ENCODE measurements at regions not wholly inside any gene's neighbourhood (a gene's known extent, or its start where the extent isn't known, plus 50 kb on each side); places are given as distances from the start of the nearest gene placed in this dataset.

- in situ Hi-C loops (cut with MboI): no loop called here
- Histone ChIP-seq H3K9ac (no peak overlapping the region), H2AFZ (no peak overlapping the region), H3F3A (ENCODE audit: insufficient read depth) (no peaks in the 10 kb centered on the region), H3K36me3 (ENCODE audit: low read depth) (no peaks in the 10 kb centered on the region), H3K4me3 (no peak overlapping the region), H3K27me3 (replicated peaks; ENCODE audit: insufficient read depth) (no peaks in the 10 kb centered on the region), H3K4me2 (ENCODE audit: unreplicated experiment) (no peak overlapping the region), H3K4me1 (ENCODE audit: insufficient read depth) (peaks cover 16% of the 10 kb centered on the region; the same call in 1 of the 2 replicates), H3K79me2 (ENCODE audit: insufficient read depth) (no peaks in the 10 kb centered on the region), H4K20me1 (ENCODE audit: insufficient read depth) (no peaks in the 10 kb centered on the region), H3K27ac (no peak overlapping the region), H3K9me2 (ENCODE audit: insufficient read depth) (no peaks in the 10 kb centered on the region), H3K9me3 (ENCODE audit: low read depth) (no peaks in the 10 kb centered on the region)
- 62 to 64% methylated on average over 9 of the region's 9 CpGs for WGBS, 2 experiments (ENCODE audit: low coverage in 1 of 2, low lambda C conversion rate in 2 of 2, missing lambda C conversion rate in 2 of 2)
- DNase-seq: peak; percentile 58
- no peak for TF ChIP-seq EZH2 (IDR thresholded peaks at IDR 0.05; ENCODE audit: insufficient read depth, poor library complexity, severe bottlenecking)
- TF ChIP-seq EZH2phosphoT487 (IDR thresholded peaks at IDR 0.05; ENCODE audit: insufficient read depth, low read depth): no peak
These were observed 312.7 kb upstream of the GATB start for GRCh38 chr4:152073351-152074087.

- H3K4me3 ChIP-seq: no peak overlapping the region
- no peak overlapping the region for H3K9ac ChIP-seq
- no peaks in the 10 kb centered on the region for H3K9me2 ChIP-seq (ENCODE audit: insufficient read depth)
- no peaks in the 10 kb centered on the region for H3K9me3 ChIP-seq (ENCODE audit: low read depth)
- no peak for TF ChIP-seq EZH2phosphoT487 (IDR thresholded peaks at IDR 0.05; ENCODE audit: insufficient read depth, low read depth)
- no peak for TF ChIP-seq EZH2 (IDR thresholded peaks at IDR 0.05; ENCODE audit: insufficient read depth, poor library complexity, severe bottlenecking)
- no peaks in the 10 kb centered on the region for H3K79me2 ChIP-seq (ENCODE audit: insufficient read depth)
- no peak overlapping the region for H3K4me2 ChIP-seq (ENCODE audit: unreplicated experiment)
- no peak overlapping the region for H2AFZ ChIP-seq
- no peak for DNase-seq
- no peaks in the 10 kb centered on the region for H3K27me3 ChIP-seq (replicated peaks; ENCODE audit: insufficient read depth)
- 96 to 98% methylated on average over 11 of the region's 11 CpGs for WGBS, 2 experiments (ENCODE audit: low coverage in 1 of 2, low lambda C conversion rate in 2 of 2, missing lambda C conversion rate in 2 of 2)
- H4K20me1 ChIP-seq (ENCODE audit: insufficient read depth): no peaks in the 10 kb centered on the region
- peaks cover 16% of the 10 kb centered on the region; the same call in 1 of the 2 replicates for H3K4me1 ChIP-seq (ENCODE audit: insufficient read depth)
- in situ Hi-C loops (cut with MboI): no loop called here
- no peaks in the 10 kb centered on the region for H3F3A ChIP-seq (ENCODE audit: insufficient read depth)
- H3K36me3 ChIP-seq (ENCODE audit: low read depth): no peaks in the 10 kb centered on the region
- H3K27ac ChIP-seq: no peak overlapping the region
These were observed 312.1 kb upstream of the GATB start for GRCh38 chr4:152072906-152073305.

GRCh38 chr4:152072001-152072485 is 311.2 kb upstream of the GATB start:
- peaks cover 16% of the 10 kb centered on the region; the same call in 1 of the 2 replicates for H3K4me1 ChIP-seq (ENCODE audit: insufficient read depth)
- no peaks in the 10 kb centered on the region for H3K9me3 ChIP-seq (ENCODE audit: low read depth)
- H3K79me2 ChIP-seq (ENCODE audit: insufficient read depth): no peaks in the 10 kb centered on the region
- H3K36me3 ChIP-seq (ENCODE audit: low read depth): no peaks in the 10 kb centered on the region
- DNase-seq: peak; percentile 65
- WGBS, 2 experiments (ENCODE audit: low coverage in 1 of 2, low lambda C conversion rate in 2 of 2, missing lambda C conversion rate in 2 of 2): 40 to 41% methylated on average over 8 of the region's 8 CpGs
- H4K20me1 ChIP-seq (ENCODE audit: insufficient read depth): no peaks in the 10 kb centered on the region
- in situ Hi-C loops (cut with MboI): no loop called here
- no peak overlapping the region for H3K27ac ChIP-seq
- H3K4me2 ChIP-seq (ENCODE audit: unreplicated experiment): no peak overlapping the region
- H3F3A ChIP-seq (ENCODE audit: insufficient read depth): no peaks in the 10 kb centered on the region
- H3K4me3 ChIP-seq: no peak overlapping the region
- no peaks in the 10 kb centered on the region for H3K27me3 ChIP-seq (replicated peaks; ENCODE audit: insufficient read depth)
- no peak for TF ChIP-seq EZH2phosphoT487 (IDR thresholded peaks at IDR 0.05; ENCODE audit: insufficient read depth, low read depth)
- no peak for TF ChIP-seq EZH2 (IDR thresholded peaks at IDR 0.05; ENCODE audit: insufficient read depth, poor library complexity, severe bottlenecking)
- no peaks in the 10 kb centered on the region for H3K9me2 ChIP-seq (ENCODE audit: insufficient read depth)
- no peak overlapping the region for H3K9ac ChIP-seq
- H2AFZ ChIP-seq: peak overlapping the region; percentile 52

- no peak for DNase-seq
- H3K9me3 ChIP-seq (ENCODE audit: low read depth): no peaks in the 10 kb centered on the region
- TF ChIP-seq EZH2phosphoT487 (IDR thresholded peaks at IDR 0.05; ENCODE audit: insufficient read depth, low read depth) (no peak), EZH2 (IDR thresholded peaks at IDR 0.05; ENCODE audit: insufficient read depth, poor library complexity, severe bottlenecking) (no peak)
- peaks cover 16% of the 10 kb centered on the region; the same call in 1 of the 2 replicates for H3K4me1 ChIP-seq (ENCODE audit: insufficient read depth)
- H3K36me3 ChIP-seq (ENCODE audit: low read depth): no peaks in the 10 kb centered on the region
- in situ Hi-C loops (cut with MboI): no loop called here
- no peaks in the 10 kb centered on the region for H3K79me2 ChIP-seq (ENCODE audit: insufficient read depth)
- H3K9me2 ChIP-seq (ENCODE audit: insufficient read depth): no peaks in the 10 kb centered on the region
- no peak overlapping the region for H3K4me2 ChIP-seq (ENCODE audit: unreplicated experiment)
- no peaks in the 10 kb centered on the region for H3K27me3 ChIP-seq (replicated peaks; ENCODE audit: insufficient read depth)
- no peaks in the 10 kb centered on the region for H3F3A ChIP-seq (ENCODE audit: insufficient read depth)
- H2AFZ ChIP-seq: no peak overlapping the region
- H3K9ac ChIP-seq: no peak overlapping the region
- H3K27ac ChIP-seq: no peak overlapping the region
- 98% methylated on average over 6 of the region's 6 CpGs for WGBS, 2 experiments (ENCODE audit: low coverage in 1 of 2, low lambda C conversion rate in 2 of 2, missing lambda C conversion rate in 2 of 2)
- H4K20me1 ChIP-seq (ENCODE audit: insufficient read depth): no peaks in the 10 kb centered on the region
- H3K4me3 ChIP-seq: no peak overlapping the region
These were observed 310.0 kb upstream of the GATB start for GRCh38 chr4:152070854-152071253.

Measured in GM23248 (cell line).